A549 (cell line): ENCODE measurements at regions not wholly inside any gene's neighbourhood (a gene's known extent, or its start where the extent isn't known, plus 50 kb on each side); places are given as distances from the start of the nearest gene placed in this dataset.

Source experiments
- ESRRA ChIP-seq: fragments of 150-350 bp; IDR thresholded peaks from 2 replicates; pipeline ENCODE4 v1.6.1; 2014; ENCODE audit warnings: mild to moderate bottlenecking, low read length, borderline replicate concordance
- FOSB ChIP-seq: fragments of 250-450 bp; sonication (Bioruptor Pico); IDR thresholded peaks from 2 replicates; pipeline ENCODE4 v1.5.0; 2020; ENCODE audit warnings: mild to moderate bottlenecking, moderate library complexity
- JUNB ChIP-seq: fragments of >200 bp; sonication (Bioruptor Twin); formaldehyde crosslinking; IDR thresholded peaks from 2 replicates; pipeline ENCODE4 v1.6.1; 2016
- KDM5A ChIP-seq: fragments of 200-600 bp; sonication (generic); IDR thresholded peaks from 2 replicates; pipeline ENCODE4 v1.6.1; 2016; ENCODE audit warnings: antibody characterized with exemption, mild to moderate bottlenecking
- ZFP36 ChIP-seq: fragments of 450-650 bp; IDR thresholded peaks from 2 replicates; pipeline ENCODE4 v1.6.1; 2014; ENCODE audit warnings: borderline replicate concordance; ENCODE audit not compliant: partially characterized antibody
- TF ChIP-seq, protein P1 (sequence below): fragments of >200 bp; sonication (Bioruptor Twin); formaldehyde crosslinking; IDR thresholded peaks from 3 replicates; pipeline ENCODE4 v1.5.1; 2016
- TF ChIP-seq, protein P2 (sequence below): fragments of 450-650 bp; IDR thresholded peaks from 2 replicates; pipeline ENCODE4 v1.6.1; 2014; ENCODE audit warnings: antibody characterized with exemption

DNA sequence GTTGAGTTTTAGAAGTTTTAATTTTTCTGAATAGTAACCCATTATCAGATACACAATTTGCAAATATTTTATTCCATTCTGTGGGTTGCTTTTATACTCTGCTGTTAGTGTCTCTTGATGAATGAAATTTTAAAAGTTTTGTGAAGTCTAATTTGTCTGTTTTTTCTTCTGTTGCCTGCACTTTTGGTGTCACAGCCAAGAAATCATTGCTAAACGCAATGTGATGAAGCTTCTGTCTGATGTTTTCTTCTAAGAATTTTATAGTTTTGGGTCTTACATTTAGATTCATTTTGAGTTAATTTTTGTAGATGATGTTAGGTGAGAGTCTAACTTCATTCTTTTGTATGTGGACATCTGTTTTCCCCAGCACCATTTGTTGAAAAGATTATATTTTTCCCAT lies 330.0 kb upstream of the FOXK1 start:
- TF ChIP-seq ZFP36 (no peak), ESRRA (no peak), KDM5A (no peak), FOSB (CRISPR knock-in tag) (no peak), JUNB (no peak)
- TF ChIP-seq, protein P1, sequence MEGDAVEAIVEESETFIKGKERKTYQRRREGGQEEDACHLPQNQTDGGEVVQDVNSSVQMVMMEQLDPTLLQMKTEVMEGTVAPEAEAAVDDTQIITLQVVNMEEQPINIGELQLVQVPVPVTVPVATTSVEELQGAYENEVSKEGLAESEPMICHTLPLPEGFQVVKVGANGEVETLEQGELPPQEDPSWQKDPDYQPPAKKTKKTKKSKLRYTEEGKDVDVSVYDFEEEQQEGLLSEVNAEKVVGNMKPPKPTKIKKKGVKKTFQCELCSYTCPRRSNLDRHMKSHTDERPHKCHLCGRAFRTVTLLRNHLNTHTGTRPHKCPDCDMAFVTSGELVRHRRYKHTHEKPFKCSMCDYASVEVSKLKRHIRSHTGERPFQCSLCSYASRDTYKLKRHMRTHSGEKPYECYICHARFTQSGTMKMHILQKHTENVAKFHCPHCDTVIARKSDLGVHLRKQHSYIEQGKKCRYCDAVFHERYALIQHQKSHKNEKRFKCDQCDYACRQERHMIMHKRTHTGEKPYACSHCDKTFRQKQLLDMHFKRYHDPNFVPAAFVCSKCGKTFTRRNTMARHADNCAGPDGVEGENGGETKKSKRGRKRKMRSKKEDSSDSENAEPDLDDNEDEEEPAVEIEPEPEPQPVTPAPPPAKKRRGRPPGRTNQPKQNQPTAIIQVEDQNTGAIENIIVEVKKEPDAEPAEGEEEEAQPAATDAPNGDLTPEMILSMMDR, result no peak
- TF ChIP-seq, protein P2, sequence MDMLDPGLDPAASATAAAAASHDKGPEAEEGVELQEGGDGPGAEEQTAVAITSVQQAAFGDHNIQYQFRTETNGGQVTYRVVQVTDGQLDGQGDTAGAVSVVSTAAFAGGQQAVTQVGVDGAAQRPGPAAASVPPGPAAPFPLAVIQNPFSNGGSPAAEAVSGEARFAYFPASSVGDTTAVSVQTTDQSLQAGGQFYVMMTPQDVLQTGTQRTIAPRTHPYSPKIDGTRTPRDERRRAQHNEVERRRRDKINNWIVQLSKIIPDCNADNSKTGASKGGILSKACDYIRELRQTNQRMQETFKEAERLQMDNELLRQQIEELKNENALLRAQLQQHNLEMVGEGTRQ, result no peak
